Spleen (tissue), 7 donors: ENCODE measurements at regions not wholly inside any gene's neighbourhood (a gene's known extent, or its start where the extent isn't known, plus 50 kb on each side); places are given as distances from the start of the nearest gene placed in this dataset.

Experiments
- CTCF ChIP-seq, 11 experiments: fragments of 200-600 bp in 7 of 11; fragments of 450-650 bp in 4 of 11; sonication (generic) in 4 of 11; IDR thresholded peaks in 8 of 11; conservative IDR thresholded peaks in 3 of 11; 1 replicate in 7 of 11; 2 replicates in 4 of 11; pipeline versions ENCODE4 v1.4.0 to v1.8.0; 2016 to 2021; ENCODE audit warnings: antibody characterized with exemption in 11 of 11, inconsistent platforms in 4 of 11, mild to moderate bottlenecking in 1 of 11
- POLR2AphosphoS5 ChIP-seq, 3 donors: sonication (generic); formaldehyde crosslinking; IDR thresholded peaks; one replicate each; pipeline ENCODE4 v1.5.1; 2017; ENCODE audit warnings: antibody characterized with exemption in 3 of 3
- donor health status: DM: no; HTN: no; CAD: no; lungs with moderate emphysema.
- donor health status: DM: no; HTN: no; CAD: no.
- donor health status: DM: no; HTN: no; CAD: no.

GRCh38 chr21:27804515-27804914, 837.6 kb upstream of the ADAMTS5 start:
- TF ChIP-seq CTCF (IDR thresholded peaks at IDR 0.05 in 8 of 11, conservative IDR thresholded peaks at IDR 0.05 in 3 of 11): no peak
- no peak for TF ChIP-seq POLR2AphosphoS5 (IDR thresholded peaks at IDR 0.05)
